ENCODE measurements at regions not wholly inside any gene's neighbourhood (a gene's known extent, or its start where the extent isn't known, plus 50 kb on each side); places are given as distances from the start of the nearest gene placed in this dataset.

DNA sequence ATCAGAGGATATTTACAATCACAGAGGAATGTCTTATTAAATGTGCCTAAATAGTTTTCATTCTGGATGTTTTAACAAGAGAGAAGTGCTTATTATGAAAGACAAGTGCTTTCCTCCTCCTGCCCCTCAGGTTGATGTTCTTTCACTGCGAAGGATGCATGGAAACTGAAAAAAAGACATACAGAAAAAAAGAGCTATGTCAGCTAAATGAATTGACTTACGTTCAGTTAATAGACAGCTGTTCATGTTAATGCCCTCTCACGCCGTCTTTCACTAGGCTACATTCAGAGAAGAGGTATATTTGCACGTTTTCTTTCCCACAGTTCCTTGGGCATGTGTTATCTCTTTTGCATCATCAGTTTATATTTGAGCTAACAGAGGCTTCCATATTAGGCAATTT lies 821.8 kb upstream of the PCDH9 start:
- H3K4me3 ChIP-seq (ENCODE audit: low read length): no peak overlapping the region
- TF ChIP-seq, protein P1, sequence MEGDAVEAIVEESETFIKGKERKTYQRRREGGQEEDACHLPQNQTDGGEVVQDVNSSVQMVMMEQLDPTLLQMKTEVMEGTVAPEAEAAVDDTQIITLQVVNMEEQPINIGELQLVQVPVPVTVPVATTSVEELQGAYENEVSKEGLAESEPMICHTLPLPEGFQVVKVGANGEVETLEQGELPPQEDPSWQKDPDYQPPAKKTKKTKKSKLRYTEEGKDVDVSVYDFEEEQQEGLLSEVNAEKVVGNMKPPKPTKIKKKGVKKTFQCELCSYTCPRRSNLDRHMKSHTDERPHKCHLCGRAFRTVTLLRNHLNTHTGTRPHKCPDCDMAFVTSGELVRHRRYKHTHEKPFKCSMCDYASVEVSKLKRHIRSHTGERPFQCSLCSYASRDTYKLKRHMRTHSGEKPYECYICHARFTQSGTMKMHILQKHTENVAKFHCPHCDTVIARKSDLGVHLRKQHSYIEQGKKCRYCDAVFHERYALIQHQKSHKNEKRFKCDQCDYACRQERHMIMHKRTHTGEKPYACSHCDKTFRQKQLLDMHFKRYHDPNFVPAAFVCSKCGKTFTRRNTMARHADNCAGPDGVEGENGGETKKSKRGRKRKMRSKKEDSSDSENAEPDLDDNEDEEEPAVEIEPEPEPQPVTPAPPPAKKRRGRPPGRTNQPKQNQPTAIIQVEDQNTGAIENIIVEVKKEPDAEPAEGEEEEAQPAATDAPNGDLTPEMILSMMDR (conservative IDR thresholded peaks at IDR 0.05; ENCODE audit: low read length): no peak
- DNase-seq (ENCODE audit: low read depth): no peak

DNA sequence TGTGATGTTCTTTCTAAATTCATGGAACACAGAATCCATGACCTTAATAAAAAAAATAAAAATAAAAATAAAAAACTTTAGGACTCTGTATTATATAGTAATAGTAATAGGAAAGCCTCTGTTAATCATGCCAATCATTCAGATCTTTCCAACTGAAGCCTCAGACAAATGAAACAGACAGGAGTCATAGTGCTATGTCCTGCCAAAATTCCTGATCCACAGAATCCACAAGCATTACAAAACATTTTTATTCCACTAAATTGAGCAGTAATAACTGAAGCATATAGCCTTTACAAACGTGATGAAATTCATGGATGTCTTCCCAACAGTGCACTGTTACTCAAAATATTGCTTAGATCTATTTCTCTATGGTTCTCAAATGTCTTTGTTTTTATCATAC lies 820.6 kb upstream of the PCDH9 start:
- DNase-seq (ENCODE audit: low read depth): no peak
- no peak overlapping the region for H3K4me3 ChIP-seq (ENCODE audit: low read length)
- TF ChIP-seq, protein P1 (conservative IDR thresholded peaks at IDR 0.05; ENCODE audit: low read length): no peak

DNA sequence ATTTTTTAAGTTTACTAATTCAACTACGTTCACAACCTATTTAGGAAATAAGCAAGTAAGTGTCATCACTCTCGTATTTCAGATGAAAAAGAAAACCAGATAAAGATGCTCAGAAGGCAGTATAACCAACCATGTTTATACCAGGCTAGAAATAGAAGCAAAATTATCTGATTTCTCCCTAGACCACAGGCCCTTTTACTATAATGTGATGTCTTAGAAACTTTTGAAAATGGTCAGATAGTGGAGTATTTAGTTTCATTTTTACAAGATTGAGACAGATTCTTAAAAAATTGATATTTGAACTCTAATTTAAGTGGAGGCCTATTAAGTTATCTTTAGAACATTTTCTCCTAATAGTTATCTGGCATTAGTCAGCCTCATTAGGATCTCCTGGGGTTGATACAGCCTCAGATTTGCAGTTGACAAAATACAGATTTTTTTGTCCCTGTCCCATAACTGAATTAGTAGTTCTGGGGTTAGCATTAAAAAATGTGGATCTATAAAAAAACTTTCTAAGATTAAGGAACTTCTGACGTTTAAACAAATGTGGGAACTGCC lies 818.7 kb upstream of the PCDH9 start:
- no peak for DNase-seq (ENCODE audit: low read depth)
- TF ChIP-seq, protein P1 (conservative IDR thresholded peaks at IDR 0.05; ENCODE audit: low read length): no peak
- no peak overlapping the region for H3K4me3 ChIP-seq (ENCODE audit: low read length)

DNA sequence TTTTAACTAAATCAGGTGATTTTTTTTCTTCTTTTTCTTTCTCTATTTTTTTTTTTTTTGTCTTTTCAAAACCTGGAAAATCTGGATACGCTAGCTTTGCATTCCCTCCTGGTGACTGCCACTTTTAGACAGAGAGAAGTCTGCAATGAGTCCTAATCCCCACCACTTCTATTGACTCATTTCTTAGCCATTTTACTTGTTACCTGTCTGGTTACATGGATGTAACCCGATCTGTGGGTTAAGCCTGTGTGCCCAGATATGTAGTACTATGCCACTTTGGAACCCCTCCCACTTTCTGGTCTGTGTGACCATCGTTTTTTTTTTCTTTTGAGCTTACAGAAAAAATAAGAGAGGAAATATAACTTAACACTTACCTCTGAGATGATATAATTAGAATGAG lies 817.8 kb upstream of the PCDH9 start:
- TF ChIP-seq, protein P1 (conservative IDR thresholded peaks at IDR 0.05; ENCODE audit: low read length): no peak
- no peak overlapping the region for H3K4me3 ChIP-seq (ENCODE audit: low read length)
- DNase-seq (ENCODE audit: low read depth): no peak

DNA sequence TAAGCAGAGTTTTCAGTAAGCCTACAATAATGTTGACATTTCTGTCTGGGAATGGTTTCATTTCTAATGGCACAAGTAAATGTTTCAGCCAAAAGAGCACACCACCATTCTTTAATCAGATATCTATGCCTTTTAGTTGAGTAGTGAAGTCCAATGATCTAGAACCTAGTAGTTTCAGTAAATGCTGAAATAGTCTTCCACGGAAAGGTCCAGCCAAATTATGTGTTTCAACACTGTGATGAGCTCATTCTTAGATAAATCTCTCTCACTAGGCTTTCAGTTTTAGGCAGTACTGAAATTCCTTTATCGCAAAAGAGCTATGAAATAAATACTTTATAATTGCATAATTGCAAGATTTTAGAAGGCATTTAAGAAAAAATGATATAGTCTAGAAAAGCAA lies 816.8 kb upstream of the PCDH9 start:
- no peak for DNase-seq (ENCODE audit: low read depth)
- TF ChIP-seq, protein P1 (conservative IDR thresholded peaks at IDR 0.05; ENCODE audit: low read length): no peak
- no peak overlapping the region for H3K4me3 ChIP-seq (ENCODE audit: low read length)

DNA sequence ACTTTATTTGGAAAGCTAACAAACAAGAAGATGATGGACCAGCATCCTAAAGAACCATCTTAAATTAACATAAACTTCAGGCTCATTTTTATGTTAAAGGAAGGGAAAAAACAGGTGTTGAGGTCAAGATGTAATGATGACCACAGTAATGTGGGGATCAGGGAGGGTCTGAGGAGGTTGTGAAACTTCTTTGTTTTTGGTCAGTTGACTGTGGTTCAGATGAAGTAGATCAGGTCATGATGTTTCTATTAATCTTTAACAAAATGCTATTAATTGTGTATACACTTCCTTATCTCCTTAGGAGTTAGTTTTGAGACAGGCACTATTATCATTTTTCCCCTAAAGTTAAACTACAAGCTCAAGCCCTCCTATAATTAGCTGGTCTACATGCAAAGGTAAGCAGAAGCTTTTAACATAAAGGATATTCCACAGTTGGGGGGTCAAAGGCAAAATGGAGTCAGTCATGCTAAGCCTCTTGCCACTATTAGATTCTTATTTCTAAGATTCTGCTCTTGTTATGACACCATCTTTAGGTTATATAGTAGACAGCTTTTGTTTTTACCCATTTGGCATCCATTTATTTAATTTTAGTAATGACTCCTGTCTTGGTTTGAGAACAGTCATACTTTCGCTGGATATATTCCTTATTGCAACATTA lies 800.1 kb upstream of the PCDH9 start:
- H3K4me3 ChIP-seq (ENCODE audit: low read length): no peak overlapping the region
- DNase-seq (ENCODE audit: low read depth): no peak
- TF ChIP-seq, protein P1 (conservative IDR thresholded peaks at IDR 0.05; ENCODE audit: low read length): no peak

DNA sequence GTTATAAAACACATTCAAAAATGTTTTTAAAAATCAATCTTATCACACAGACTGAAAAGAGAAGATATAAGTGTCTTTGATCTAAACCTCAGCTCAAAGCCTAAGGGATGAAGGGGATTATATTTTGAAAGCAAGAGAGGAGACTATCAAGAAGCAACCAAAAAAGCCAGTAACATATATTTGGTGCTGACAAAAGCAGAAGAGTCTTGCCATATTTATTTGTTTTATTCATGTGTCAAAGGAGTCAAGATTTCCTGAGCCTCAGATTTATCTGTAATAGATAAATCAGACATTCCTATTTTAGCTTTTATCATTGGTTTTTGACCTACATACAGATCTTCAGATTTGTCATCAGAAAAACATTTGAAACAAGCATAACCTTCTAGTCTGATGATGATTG lies 798.6 kb upstream of the PCDH9 start:
- H3K4me3 ChIP-seq (ENCODE audit: low read length): no peak overlapping the region
- TF ChIP-seq, protein P1 (conservative IDR thresholded peaks at IDR 0.05; ENCODE audit: low read length): no peak
- no peak for DNase-seq (ENCODE audit: low read depth)

All from AG10803 (cell line).